ENCODE measurements at regions not wholly inside any gene's neighbourhood (a gene's known extent, or its start where the extent isn't known, plus 50 kb on each side); places are given as distances from the start of the nearest gene placed in this dataset.

DNA sequence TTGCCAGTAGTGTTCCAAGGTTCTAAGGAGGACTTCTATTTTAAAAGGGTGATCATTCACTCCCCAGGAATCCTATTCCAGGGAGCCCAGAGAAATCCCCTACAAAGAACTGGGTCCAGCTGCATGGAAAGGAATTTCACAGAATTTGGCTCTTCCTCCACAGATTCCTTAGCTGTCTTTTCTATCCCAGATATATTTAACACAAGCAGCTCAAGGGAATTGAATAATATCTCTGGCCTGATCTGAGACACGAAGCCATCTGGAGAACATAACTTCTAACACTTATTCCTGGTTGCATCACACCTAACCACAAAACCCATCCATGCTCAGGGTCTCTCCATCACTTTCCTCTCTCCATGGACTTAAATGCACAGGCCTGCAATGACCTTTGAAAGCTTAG is 306.7 kb upstream of the ACVR2A start:
- Histone ChIP-seq H3K4me1 (ENCODE audit: control insufficient read depth, insufficient read depth, low read length) (no peaks in the 10 kb centered on the region), H3K27me3 (ENCODE audit: control insufficient read depth, insufficient read depth, low read length) (no peaks in the 10 kb centered on the region), H3K4me3 (ENCODE audit: low read depth in 2 of 2, low read length in 2 of 2) (no peak overlapping the region), H3K36me3 (ENCODE audit: control insufficient read depth, insufficient read depth, low read length) (no peaks in the 10 kb centered on the region), H3K9me3 (ENCODE audit: control insufficient read depth, insufficient read depth, low read depth, low read length) (no peaks in the 10 kb centered on the region), H3K27ac (ENCODE audit: low read length) (no peak overlapping the region)
- ATAC-seq: no peak
- ChIA-PET POLR2A (no interaction called here), CTCF (no interaction called here)
- no peak for DNase-seq (ENCODE audit: low read depth, low spot score)
- no TSS peak for BruUV-seq (replicated peaks)
- intact Hi-C loops (cut with micrococcal nuclease; ENCODE audit: unreplicated experiment) (no loop called here), in situ Hi-C loops (cut with HindIII; ENCODE audit: low pct_unique_long_range_greater_than_20kb, low sequenced_read_pairs) (no loop called here)
- TF ChIP-seq, protein P1, sequence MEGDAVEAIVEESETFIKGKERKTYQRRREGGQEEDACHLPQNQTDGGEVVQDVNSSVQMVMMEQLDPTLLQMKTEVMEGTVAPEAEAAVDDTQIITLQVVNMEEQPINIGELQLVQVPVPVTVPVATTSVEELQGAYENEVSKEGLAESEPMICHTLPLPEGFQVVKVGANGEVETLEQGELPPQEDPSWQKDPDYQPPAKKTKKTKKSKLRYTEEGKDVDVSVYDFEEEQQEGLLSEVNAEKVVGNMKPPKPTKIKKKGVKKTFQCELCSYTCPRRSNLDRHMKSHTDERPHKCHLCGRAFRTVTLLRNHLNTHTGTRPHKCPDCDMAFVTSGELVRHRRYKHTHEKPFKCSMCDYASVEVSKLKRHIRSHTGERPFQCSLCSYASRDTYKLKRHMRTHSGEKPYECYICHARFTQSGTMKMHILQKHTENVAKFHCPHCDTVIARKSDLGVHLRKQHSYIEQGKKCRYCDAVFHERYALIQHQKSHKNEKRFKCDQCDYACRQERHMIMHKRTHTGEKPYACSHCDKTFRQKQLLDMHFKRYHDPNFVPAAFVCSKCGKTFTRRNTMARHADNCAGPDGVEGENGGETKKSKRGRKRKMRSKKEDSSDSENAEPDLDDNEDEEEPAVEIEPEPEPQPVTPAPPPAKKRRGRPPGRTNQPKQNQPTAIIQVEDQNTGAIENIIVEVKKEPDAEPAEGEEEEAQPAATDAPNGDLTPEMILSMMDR (IDR thresholded peaks at IDR 0.05): no peak

DNA sequence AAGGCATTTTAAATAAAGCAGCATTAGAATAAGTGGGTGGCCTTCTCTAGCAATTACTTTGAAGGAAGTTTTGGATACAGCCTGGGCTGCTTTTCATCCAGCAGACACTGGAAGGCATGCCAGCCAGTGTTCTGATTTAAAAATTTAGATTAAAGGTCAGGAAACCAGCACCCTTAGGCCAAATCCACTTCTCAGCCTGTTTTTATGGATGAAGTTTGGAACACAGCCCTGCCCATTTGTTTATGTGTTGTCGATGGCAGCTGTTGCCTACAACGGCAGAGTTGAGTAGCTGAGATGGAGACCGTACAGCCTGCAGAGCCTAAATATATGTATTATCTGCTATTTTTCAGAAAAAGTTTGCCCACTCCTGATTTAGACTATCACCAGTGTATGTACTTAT is 313.6 kb upstream of the ACVR2A start:
- no peaks in the 10 kb centered on the region for H3K4me1 ChIP-seq (ENCODE audit: control insufficient read depth, insufficient read depth, low read length)
- in situ Hi-C loops (cut with HindIII; ENCODE audit: low pct_unique_long_range_greater_than_20kb, low sequenced_read_pairs) (no loop called here), intact Hi-C loops (cut with micrococcal nuclease; ENCODE audit: unreplicated experiment) (no loop called here)
- no peaks in the 10 kb centered on the region for H3K36me3 ChIP-seq (ENCODE audit: control insufficient read depth, insufficient read depth, low read length)
- H3K27me3 ChIP-seq (ENCODE audit: control insufficient read depth, insufficient read depth, low read length): no peaks in the 10 kb centered on the region
- no TSS peak for BruUV-seq (replicated peaks)
- H3K4me3 ChIP-seq (ENCODE audit: low read depth in 2 of 2, low read length in 2 of 2): no peak overlapping the region
- TF ChIP-seq SIN3A (IDR thresholded peaks at IDR 0.05; ENCODE audit: borderline replicate concordance, insufficient read depth, low read depth, low read length): no peak
- TF ChIP-seq, protein P2, sequence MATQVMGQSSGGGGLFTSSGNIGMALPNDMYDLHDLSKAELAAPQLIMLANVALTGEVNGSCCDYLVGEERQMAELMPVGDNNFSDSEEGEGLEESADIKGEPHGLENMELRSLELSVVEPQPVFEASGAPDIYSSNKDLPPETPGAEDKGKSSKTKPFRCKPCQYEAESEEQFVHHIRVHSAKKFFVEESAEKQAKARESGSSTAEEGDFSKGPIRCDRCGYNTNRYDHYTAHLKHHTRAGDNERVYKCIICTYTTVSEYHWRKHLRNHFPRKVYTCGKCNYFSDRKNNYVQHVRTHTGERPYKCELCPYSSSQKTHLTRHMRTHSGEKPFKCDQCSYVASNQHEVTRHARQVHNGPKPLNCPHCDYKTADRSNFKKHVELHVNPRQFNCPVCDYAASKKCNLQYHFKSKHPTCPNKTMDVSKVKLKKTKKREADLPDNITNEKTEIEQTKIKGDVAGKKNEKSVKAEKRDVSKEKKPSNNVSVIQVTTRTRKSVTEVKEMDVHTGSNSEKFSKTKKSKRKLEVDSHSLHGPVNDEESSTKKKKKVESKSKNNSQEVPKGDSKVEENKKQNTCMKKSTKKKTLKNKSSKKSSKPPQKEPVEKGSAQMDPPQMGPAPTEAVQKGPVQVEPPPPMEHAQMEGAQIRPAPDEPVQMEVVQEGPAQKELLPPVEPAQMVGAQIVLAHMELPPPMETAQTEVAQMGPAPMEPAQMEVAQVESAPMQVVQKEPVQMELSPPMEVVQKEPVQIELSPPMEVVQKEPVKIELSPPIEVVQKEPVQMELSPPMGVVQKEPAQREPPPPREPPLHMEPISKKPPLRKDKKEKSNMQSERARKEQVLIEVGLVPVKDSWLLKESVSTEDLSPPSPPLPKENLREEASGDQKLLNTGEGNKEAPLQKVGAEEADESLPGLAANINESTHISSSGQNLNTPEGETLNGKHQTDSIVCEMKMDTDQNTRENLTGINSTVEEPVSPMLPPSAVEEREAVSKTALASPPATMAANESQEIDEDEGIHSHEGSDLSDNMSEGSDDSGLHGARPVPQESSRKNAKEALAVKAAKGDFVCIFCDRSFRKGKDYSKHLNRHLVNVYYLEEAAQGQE (IDR thresholded peaks at IDR 0.05; ENCODE audit: insufficient read depth in 1 of 2, low read depth in 2 of 2, low read length in 1 of 2): no peak
- no peak for TF ChIP-seq TCF7L2 (IDR thresholded peaks at IDR 0.05; ENCODE audit: low read depth, low read length)
- TF ChIP-seq POLR2AphosphoS5 (IDR thresholded peaks at IDR 0.05; ENCODE audit: low read depth, low read length): no peak
- TF ChIP-seq, protein P1 (IDR thresholded peaks at IDR 0.05): no peak
- ATAC-seq (no peak), DNase-seq (ENCODE audit: low read depth, low spot score) (no peak)
- ChIA-PET POLR2A (no interaction called here), CTCF (no interaction called here)
- no peak overlapping the region for H3K27ac ChIP-seq (ENCODE audit: low read length)
- H3K9me3 ChIP-seq (ENCODE audit: control insufficient read depth, insufficient read depth, low read depth, low read length): no peaks in the 10 kb centered on the region

DNA sequence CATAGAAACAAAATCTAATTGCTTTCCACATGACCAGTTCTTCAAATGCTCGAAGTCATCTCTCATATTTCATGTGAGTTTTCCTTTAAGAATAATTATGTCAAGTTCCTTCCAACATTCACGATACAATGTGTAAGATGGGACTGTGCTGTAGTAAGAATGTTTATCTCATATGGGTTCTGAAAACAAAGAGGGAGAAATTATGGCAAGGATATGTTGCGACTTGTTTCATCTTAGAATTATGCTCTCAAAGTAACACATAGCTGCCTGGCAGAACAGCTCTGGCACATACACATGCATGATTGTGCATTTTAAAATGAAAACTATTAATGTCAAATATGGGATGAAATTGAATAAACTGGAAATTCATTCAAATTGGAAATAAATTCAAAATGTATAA is 314.8 kb upstream of the ACVR2A start:
- H3K36me3 ChIP-seq (ENCODE audit: control insufficient read depth, insufficient read depth, low read length): no peaks in the 10 kb centered on the region
- no peak for TF ChIP-seq TCF7L2 (IDR thresholded peaks at IDR 0.05; ENCODE audit: low read depth, low read length)
- TF ChIP-seq POLR2AphosphoS5 (IDR thresholded peaks at IDR 0.05; ENCODE audit: low read depth, low read length): no peak
- no peak for TF ChIP-seq SIN3A (IDR thresholded peaks at IDR 0.05; ENCODE audit: borderline replicate concordance, insufficient read depth, low read depth, low read length)
- TF ChIP-seq, protein P1 (IDR thresholded peaks at IDR 0.05): no peak
- TF ChIP-seq, protein P2 (IDR thresholded peaks at IDR 0.05; ENCODE audit: insufficient read depth in 1 of 2, low read depth in 2 of 2, low read length in 1 of 2): no peak
- CTCF ChIA-PET: no interaction called here

More for the DNA sequence above, 314.8 kb upstream of the ACVR2A start:
- ATAC-seq (no peak), DNase-seq (ENCODE audit: low read depth, low spot score) (no peak)
- in situ Hi-C loops (cut with HindIII; ENCODE audit: low pct_unique_long_range_greater_than_20kb, low sequenced_read_pairs): no loop called here
- Histone ChIP-seq H3K27me3 (ENCODE audit: control insufficient read depth, insufficient read depth, low read length) (no peaks in the 10 kb centered on the region), H3K4me1 (ENCODE audit: control insufficient read depth, insufficient read depth, low read length) (no peaks in the 10 kb centered on the region), H3K4me3 (ENCODE audit: low read depth in 2 of 2, low read length in 2 of 2) (no peak overlapping the region), H3K27ac (ENCODE audit: low read length) (no peak overlapping the region), H3K9me3 (ENCODE audit: control insufficient read depth, insufficient read depth, low read depth, low read length) (no peaks in the 10 kb centered on the region)
- POLR2A ChIA-PET: no interaction called here
- BruUV-seq (replicated peaks): no TSS peak
- intact Hi-C loops (cut with micrococcal nuclease; ENCODE audit: unreplicated experiment): no loop called here
